ENCODE measurements at regions not wholly inside any gene's neighbourhood (a gene's known extent, or its start where the extent isn't known, plus 50 kb on each side); places are given as distances from the start of the nearest gene placed in this dataset.
"Not testable (repeated sequence)": the region's sequence is repeated elsewhere in the genome, so short reads cannot be mapped to it uniquely, and the experiment has no call there.

DNA sequence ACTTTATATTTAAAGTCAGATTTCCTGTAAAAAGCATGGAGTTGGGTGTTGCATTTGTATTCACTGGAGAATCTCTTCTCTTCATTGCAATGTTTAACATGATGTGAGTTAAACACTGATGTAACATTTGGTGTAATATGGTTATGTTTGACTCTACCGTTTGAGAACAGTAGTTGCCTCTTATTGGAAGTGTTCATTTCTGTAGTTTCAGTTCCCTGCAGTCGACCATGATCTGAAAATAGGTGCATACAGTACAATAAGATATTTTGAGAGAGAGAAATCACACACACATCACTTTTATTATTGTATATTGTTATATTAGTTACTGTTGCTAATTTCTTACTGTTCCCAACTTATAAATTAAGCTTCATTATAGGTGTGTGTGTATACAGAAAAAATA, 105.2 kb upstream of the SPACA7 start:
- Histone ChIP-seq H2AFZ (no peak overlapping the region), H3K4me3 (no peak overlapping the region), H3K79me2 (replicated peaks; ENCODE audit: insufficient read depth) (no peaks in the 10 kb centered on the region), H3K9me2 (ENCODE audit: insufficient read depth) (no peaks in the 10 kb centered on the region; the same call in 1 of the 2 replicates), H3K4me1 (ENCODE audit: insufficient read depth) (no peaks in the 10 kb centered on the region), H3K4me2 (no peak overlapping the region), H4K20me1 (replicated peaks; ENCODE audit: insufficient read depth) (no peaks in the 10 kb centered on the region), H3K27ac (ENCODE audit: low read depth) (no peak overlapping the region), H3K27me3 (ENCODE audit: insufficient read depth) (no peaks in the 10 kb centered on the region), H3F3A (replicated peaks; ENCODE audit: low read depth) (no peaks in the 10 kb centered on the region), H3K36me3 (ENCODE audit: insufficient read depth) (no peaks in the 10 kb centered on the region)
- DNase-seq (ENCODE audit: low spot score) (no peak), ATAC-seq (no peak)
- Mint-ChIP-seq H3K9me3 (peaks cover 5% of the 10 kb centered on the region), H3K4me3 (no peak overlapping the region), H3K27me3 (ENCODE audit: insufficient read depth, low read depth, poor library complexity) (peaks cover 4% of the 10 kb centered on the region), H3K27ac (no peak overlapping the region), H3K36me3 (ENCODE audit: low read depth) (no peaks in the 10 kb centered on the region; the same call in 2 of the 3 replicates), H3K4me1 (no peaks in the 10 kb centered on the region)
- TF ChIP-seq ZNF114 (CRISPR knock-in tag; IDR thresholded peaks at IDR 0.05) (no peak), NANOG (IDR thresholded peaks at IDR 0.05; ENCODE audit: borderline replicate concordance) (no peak), EZH2phosphoT487 (IDR thresholded peaks at IDR 0.05; ENCODE audit: unreplicated experiment) (no peak), CTCF (conservative IDR thresholded peaks at IDR 0.05; ENCODE audit: low read depth in 2 of 2) (no peak), POLR2AphosphoS5 (IDR thresholded peaks at IDR 0.05; ENCODE audit: low read depth) (no peak), ETS1 (IDR thresholded peaks at IDR 0.05) (no peak), ZNF331 (CRISPR knock-in tag; IDR thresholded peaks at IDR 0.05; ENCODE audit: low read depth) (no peak), EZH2 (IDR thresholded peaks at IDR 0.05; ENCODE audit: low read depth, unreplicated experiment) (no peak), REST (IDR thresholded peaks at IDR 0.05; ENCODE audit: unreplicated experiment) (no peak), JUNB (IDR thresholded peaks at IDR 0.05; ENCODE audit: unreplicated experiment) (no peak), ZNF462 (CRISPR knock-in tag; IDR thresholded peaks at IDR 0.05) (no peak)

DNA sequence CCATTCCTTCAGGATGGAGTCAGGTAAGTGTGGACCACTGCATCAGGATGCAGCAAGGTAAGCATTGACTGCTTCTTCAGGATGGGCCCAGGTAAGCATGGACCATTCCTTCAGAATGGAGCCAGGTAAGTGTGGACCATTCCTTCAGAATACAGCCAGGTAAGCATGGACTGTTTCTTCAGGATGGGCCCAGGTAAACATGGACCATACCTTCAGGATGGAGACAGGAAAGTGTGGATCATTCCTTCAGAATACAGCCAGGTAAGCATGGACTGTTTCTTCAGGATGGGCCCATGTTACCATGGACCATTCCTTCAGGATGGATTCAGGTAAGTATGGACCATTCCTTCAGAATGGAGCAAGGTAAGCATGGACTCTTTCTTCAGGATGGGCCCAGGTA, 89.4 kb upstream of the SPACA7 start:
- H3K4me3 Mint-ChIP-seq, result not testable (repeated sequence)

More for the DNA sequence above, 89.4 kb upstream of the SPACA7 start:
- not testable (repeated sequence) for H2AFZ ChIP-seq; DNase-seq (ENCODE audit: low spot score); H3K27ac Mint-ChIP-seq; H3K4me1 Mint-ChIP-seq; H3K4me3 ChIP-seq; H3K4me2 ChIP-seq; H3K4me1 ChIP-seq (ENCODE audit: insufficient read depth); H3K27me3 ChIP-seq (ENCODE audit: insufficient read depth); H3K79me2 ChIP-seq (replicated peaks; ENCODE audit: insufficient read depth); H3F3A ChIP-seq (replicated peaks; ENCODE audit: low read depth); ATAC-seq; H3K27ac ChIP-seq (ENCODE audit: low read depth); H4K20me1 ChIP-seq (replicated peaks; ENCODE audit: insufficient read depth); H3K36me3 ChIP-seq (ENCODE audit: insufficient read depth); H3K36me3 Mint-ChIP-seq (ENCODE audit: low read depth); H3K9me2 ChIP-seq (ENCODE audit: insufficient read depth); H3K27me3 Mint-ChIP-seq (ENCODE audit: insufficient read depth, low read depth, poor library complexity)
- peaks cover 15% of the 10 kb centered on the region; the same call in 1 of the 3 replicates for H3K9me3 Mint-ChIP-seq

Measured in GM23338 (cell line).